ENCODE measurements at regions not wholly inside any gene's neighbourhood (a gene's known extent, or its start where the extent isn't known, plus 50 kb on each side); places are given as distances from the start of the nearest gene placed in this dataset.

DNA sequence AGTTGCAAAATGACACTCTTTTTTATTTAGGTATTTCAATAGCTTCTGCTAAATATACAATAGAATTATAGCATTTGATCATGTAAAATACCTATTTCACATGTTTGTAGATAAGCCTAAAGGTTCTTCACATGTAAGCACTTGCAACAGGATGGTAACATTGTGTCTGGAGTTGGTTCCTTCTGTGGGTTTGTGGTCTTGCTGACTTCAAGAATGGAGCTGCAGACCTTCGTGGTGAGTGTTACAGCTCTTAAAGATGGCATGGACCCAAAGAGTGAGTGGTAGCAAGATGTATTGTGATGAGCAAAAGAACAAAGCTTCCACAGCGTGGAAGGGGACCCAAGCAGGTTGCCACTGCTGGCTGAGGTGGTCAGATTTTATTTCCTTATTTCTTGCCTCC is 246.4 kb upstream of the PDGFD start:
- TF ChIP-seq, protein P1, sequence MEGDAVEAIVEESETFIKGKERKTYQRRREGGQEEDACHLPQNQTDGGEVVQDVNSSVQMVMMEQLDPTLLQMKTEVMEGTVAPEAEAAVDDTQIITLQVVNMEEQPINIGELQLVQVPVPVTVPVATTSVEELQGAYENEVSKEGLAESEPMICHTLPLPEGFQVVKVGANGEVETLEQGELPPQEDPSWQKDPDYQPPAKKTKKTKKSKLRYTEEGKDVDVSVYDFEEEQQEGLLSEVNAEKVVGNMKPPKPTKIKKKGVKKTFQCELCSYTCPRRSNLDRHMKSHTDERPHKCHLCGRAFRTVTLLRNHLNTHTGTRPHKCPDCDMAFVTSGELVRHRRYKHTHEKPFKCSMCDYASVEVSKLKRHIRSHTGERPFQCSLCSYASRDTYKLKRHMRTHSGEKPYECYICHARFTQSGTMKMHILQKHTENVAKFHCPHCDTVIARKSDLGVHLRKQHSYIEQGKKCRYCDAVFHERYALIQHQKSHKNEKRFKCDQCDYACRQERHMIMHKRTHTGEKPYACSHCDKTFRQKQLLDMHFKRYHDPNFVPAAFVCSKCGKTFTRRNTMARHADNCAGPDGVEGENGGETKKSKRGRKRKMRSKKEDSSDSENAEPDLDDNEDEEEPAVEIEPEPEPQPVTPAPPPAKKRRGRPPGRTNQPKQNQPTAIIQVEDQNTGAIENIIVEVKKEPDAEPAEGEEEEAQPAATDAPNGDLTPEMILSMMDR (IDR thresholded peaks at IDR 0.05; ENCODE audit: insufficient read depth, low read length, poor library complexity, severe bottlenecking): no peak
- TF ChIP-seq EZH2phosphoT487 (conservative IDR thresholded peaks at IDR 0.05; ENCODE audit: low read length): no peak

Measured in SU-DHL-6 (cell line).